ENCODE measurements at regions not wholly inside any gene's neighbourhood (a gene's known extent, or its start where the extent isn't known, plus 50 kb on each side); places are given as distances from the start of the nearest gene placed in this dataset.

DNA sequence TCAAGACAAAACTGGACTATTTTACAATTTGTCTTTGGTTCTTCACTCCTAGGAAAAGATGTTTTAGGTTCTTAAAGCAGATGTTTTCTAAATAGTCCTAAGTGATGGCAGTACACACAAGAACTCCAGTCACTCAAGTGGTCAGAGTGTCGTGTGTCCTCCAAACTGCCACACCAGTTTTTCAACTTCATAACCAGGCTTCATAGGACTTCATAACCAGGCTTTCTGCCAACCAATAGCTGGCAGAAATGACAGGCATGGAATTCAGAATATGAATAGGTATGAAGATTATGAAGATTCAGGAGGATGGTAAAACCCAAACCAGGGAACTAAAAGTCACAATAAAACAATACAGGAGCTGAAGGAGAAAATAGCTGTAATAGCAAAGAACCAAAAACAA lies 721.2 kb upstream of the SEMA3D start:
- POLR2A ChIA-PET: no interaction called here
- intact Hi-C loops (cut with micrococcal nuclease): no loop called here

More for the DNA sequence above, 721.2 kb upstream of the SEMA3D start:
- no TSS peak for BruUV-seq (replicated peaks)
- ATAC-seq: no peak
- no peaks in the 10 kb centered on the region for H3K9me2 ChIP-seq (ENCODE audit: insufficient read depth)
- H3K9ac ChIP-seq (ENCODE audit: low read length): no peak overlapping the region
- no peaks in the 10 kb centered on the region for H4K20me1 ChIP-seq (ENCODE audit: insufficient read depth)
- no peaks in the 10 kb centered on the region for H3K79me2 ChIP-seq (ENCODE audit: insufficient read depth, low read length)
- H3K4me3 ChIP-seq (replicated peaks in 1 of 2; ENCODE audit: low read depth in 1 of 2, low read length in 2 of 2): no peak overlapping the region
- no peaks in the 10 kb centered on the region for H3K4me1 ChIP-seq (ENCODE audit: control insufficient read depth in 1 of 2, insufficient read depth in 2 of 2, low read length in 2 of 2)
- no peak overlapping the region for H3K4me2 ChIP-seq (ENCODE audit: low read length)
- no peaks in the 10 kb centered on the region for H3K27me3 ChIP-seq (ENCODE audit: insufficient read depth, low read length)
- no peak overlapping the region for H3K27ac ChIP-seq (ENCODE audit: low read depth, low read length)
- ChIA-PET RAD21 (ENCODE audit: low non-redundant PET in 1 of 2, low total read pairs in 2 of 2, uncharacterized antibody in 2 of 2, unreplicated experiment in 2 of 2) (no interaction called here), CTCF (no interaction called here)
- TF ChIP-seq EZH2phosphoT487 (IDR thresholded peaks at IDR 0.05; ENCODE audit: borderline replicate concordance) (no peak), SRF (IDR thresholded peaks at IDR 0.05; ENCODE audit: low read depth) (no peak), EZH2 (IDR thresholded peaks at IDR 0.05) (no peak), FOSL1 (IDR thresholded peaks at IDR 0.05; ENCODE audit: low read depth) (no peak), CEBPB (IDR thresholded peaks at IDR 0.05; ENCODE audit: low read depth) (no peak), JUND (IDR thresholded peaks at IDR 0.05) (no peak), TCF7L2 (IDR thresholded peaks at IDR 0.05; ENCODE audit: borderline replicate concordance, extremely low read depth, insufficient read depth, insufficient read length) (no peak), CBX3 (IDR thresholded peaks at IDR 0.05; ENCODE audit: low read depth) (no peak), RAD21 (IDR thresholded peaks at IDR 0.05; ENCODE audit: low read depth) (no peak), ELF1 (IDR thresholded peaks at IDR 0.05; ENCODE audit: borderline replicate concordance, low read depth) (no peak), ZFX (IDR thresholded peaks at IDR 0.05) (no peak), SP1 (IDR thresholded peaks at IDR 0.05; ENCODE audit: low read depth) (no peak)
- TF ChIP-seq, protein P1, sequence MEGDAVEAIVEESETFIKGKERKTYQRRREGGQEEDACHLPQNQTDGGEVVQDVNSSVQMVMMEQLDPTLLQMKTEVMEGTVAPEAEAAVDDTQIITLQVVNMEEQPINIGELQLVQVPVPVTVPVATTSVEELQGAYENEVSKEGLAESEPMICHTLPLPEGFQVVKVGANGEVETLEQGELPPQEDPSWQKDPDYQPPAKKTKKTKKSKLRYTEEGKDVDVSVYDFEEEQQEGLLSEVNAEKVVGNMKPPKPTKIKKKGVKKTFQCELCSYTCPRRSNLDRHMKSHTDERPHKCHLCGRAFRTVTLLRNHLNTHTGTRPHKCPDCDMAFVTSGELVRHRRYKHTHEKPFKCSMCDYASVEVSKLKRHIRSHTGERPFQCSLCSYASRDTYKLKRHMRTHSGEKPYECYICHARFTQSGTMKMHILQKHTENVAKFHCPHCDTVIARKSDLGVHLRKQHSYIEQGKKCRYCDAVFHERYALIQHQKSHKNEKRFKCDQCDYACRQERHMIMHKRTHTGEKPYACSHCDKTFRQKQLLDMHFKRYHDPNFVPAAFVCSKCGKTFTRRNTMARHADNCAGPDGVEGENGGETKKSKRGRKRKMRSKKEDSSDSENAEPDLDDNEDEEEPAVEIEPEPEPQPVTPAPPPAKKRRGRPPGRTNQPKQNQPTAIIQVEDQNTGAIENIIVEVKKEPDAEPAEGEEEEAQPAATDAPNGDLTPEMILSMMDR (IDR thresholded peaks at IDR 0.05 in 2 of 3, conservative IDR thresholded peaks at IDR 0.05 in 1 of 3; ENCODE audit: borderline replicate concordance in 1 of 3, insufficient read depth in 1 of 3, low read depth in 2 of 3, low read length in 2 of 3): no peak
- TF ChIP-seq, protein P2, sequence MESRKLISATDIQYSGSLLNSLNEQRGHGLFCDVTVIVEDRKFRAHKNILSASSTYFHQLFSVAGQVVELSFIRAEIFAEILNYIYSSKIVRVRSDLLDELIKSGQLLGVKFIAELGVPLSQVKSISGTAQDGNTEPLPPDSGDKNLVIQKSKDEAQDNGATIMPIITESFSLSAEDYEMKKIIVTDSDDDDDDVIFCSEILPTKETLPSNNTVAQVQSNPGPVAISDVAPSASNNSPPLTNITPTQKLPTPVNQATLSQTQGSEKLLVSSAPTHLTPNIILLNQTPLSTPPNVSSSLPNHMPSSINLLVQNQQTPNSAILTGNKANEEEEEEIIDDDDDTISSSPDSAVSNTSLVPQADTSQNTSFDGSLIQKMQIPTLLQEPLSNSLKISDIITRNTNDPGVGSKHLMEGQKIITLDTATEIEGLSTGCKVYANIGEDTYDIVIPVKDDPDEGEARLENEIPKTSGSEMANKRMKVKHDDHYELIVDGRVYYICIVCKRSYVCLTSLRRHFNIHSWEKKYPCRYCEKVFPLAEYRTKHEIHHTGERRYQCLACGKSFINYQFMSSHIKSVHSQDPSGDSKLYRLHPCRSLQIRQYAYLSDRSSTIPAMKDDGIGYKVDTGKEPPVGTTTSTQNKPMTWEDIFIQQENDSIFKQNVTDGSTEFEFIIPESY (IDR thresholded peaks at IDR 0.05; ENCODE audit: extremely low read depth, insufficient replicate concordance, low read length): no peak
- TF ChIP-seq, protein P3, sequence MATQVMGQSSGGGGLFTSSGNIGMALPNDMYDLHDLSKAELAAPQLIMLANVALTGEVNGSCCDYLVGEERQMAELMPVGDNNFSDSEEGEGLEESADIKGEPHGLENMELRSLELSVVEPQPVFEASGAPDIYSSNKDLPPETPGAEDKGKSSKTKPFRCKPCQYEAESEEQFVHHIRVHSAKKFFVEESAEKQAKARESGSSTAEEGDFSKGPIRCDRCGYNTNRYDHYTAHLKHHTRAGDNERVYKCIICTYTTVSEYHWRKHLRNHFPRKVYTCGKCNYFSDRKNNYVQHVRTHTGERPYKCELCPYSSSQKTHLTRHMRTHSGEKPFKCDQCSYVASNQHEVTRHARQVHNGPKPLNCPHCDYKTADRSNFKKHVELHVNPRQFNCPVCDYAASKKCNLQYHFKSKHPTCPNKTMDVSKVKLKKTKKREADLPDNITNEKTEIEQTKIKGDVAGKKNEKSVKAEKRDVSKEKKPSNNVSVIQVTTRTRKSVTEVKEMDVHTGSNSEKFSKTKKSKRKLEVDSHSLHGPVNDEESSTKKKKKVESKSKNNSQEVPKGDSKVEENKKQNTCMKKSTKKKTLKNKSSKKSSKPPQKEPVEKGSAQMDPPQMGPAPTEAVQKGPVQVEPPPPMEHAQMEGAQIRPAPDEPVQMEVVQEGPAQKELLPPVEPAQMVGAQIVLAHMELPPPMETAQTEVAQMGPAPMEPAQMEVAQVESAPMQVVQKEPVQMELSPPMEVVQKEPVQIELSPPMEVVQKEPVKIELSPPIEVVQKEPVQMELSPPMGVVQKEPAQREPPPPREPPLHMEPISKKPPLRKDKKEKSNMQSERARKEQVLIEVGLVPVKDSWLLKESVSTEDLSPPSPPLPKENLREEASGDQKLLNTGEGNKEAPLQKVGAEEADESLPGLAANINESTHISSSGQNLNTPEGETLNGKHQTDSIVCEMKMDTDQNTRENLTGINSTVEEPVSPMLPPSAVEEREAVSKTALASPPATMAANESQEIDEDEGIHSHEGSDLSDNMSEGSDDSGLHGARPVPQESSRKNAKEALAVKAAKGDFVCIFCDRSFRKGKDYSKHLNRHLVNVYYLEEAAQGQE (IDR thresholded peaks at IDR 0.05; ENCODE audit: low read depth): no peak
- TF ChIP-seq, protein P4, sequence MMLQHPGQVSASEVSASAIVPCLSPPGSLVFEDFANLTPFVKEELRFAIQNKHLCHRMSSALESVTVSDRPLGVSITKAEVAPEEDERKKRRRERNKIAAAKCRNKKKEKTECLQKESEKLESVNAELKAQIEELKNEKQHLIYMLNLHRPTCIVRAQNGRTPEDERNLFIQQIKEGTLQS (IDR thresholded peaks at IDR 0.05): no peak
- H3K36me3 ChIP-seq (ENCODE audit: control insufficient read depth in 1 of 2, insufficient read depth in 2 of 2, low read length in 2 of 2): no peaks in the 10 kb centered on the region
- H3K9me3 ChIP-seq (ENCODE audit: control insufficient read depth in 1 of 2, insufficient read depth in 1 of 2, low read depth in 1 of 2, low read length in 2 of 2): no peaks in the 10 kb centered on the region
- no peak for DNase-seq (ENCODE audit: low read depth, low spot score)
- no peak overlapping the region for H2AFZ ChIP-seq (ENCODE audit: low read depth, low read length, poor library complexity, severe bottlenecking)
